ENCODE measurements at regions not wholly inside any gene's neighbourhood (a gene's known extent, or its start where the extent isn't known, plus 50 kb on each side); places are given as distances from the start of the nearest gene placed in this dataset.
A peak's percentile ranks its signal among the peaks of the same experiment; 100 is the strongest.

- no peak for TF ChIP-seq EZH2 (IDR thresholded peaks at IDR 0.05; ENCODE audit: borderline replicate concordance, low read depth, low read length, poor library complexity, severe bottlenecking)
- no peak for TF ChIP-seq CTCF (conservative IDR thresholded peaks at IDR 0.05; ENCODE audit: low read depth, low read length)
- peak; percentile 22 for DNase-seq (ENCODE audit: low spot score)
- Histone ChIP-seq H3K27ac (ENCODE audit: low read depth, low read length, poor library complexity, severe bottlenecking) (no peak overlapping the region), H3K9me3 (ENCODE audit: low read depth, low read length, poor library complexity, severe bottlenecking) (peaks cover 6% of the 10 kb centered on the region), H3K4me3 (ENCODE audit: low read depth, low read length, poor library complexity, severe bottlenecking) (no peak overlapping the region), H3K27me3 (replicated peaks; ENCODE audit: insufficient read depth, low read depth, low read length, poor library complexity) (no peaks in the 10 kb centered on the region), H3K36me3 (ENCODE audit: insufficient read depth, low read length, poor library complexity, severe bottlenecking) (no peaks in the 10 kb centered on the region), H3K4me1 (ENCODE audit: insufficient read depth, low read length, poor library complexity, severe bottlenecking) (no peaks in the 10 kb centered on the region)
- BruUV-seq (replicated peaks): no TSS peak
- POLR2A ChIA-PET (ENCODE audit: low non-redundant PET): no interaction called here
- intact Hi-C loops (cut with micrococcal nuclease; ENCODE audit: unreplicated experiment): no loop called here
- CTCF ChIA-PET: no interaction called here
Observed at GRCh38 chr21:31490443-31490842, 146.4 kb upstream of the TIAM1 start.

GRCh38 chr21:31489726-31490125 lies 145.7 kb upstream of the TIAM1 start:
- no peaks in the 10 kb centered on the region for H3K27me3 ChIP-seq (replicated peaks; ENCODE audit: insufficient read depth, low read depth, low read length, poor library complexity)
- BruUV-seq (replicated peaks): no TSS peak
- intact Hi-C loops (cut with micrococcal nuclease; ENCODE audit: unreplicated experiment): no loop called here
- no peaks in the 10 kb centered on the region for H3K36me3 ChIP-seq (ENCODE audit: insufficient read depth, low read length, poor library complexity, severe bottlenecking)
- H3K9me3 ChIP-seq (ENCODE audit: low read depth, low read length, poor library complexity, severe bottlenecking): peaks cover 6% of the 10 kb centered on the region
- CTCF ChIA-PET: no interaction called here
- no peak overlapping the region for H3K4me3 ChIP-seq (ENCODE audit: low read depth, low read length, poor library complexity, severe bottlenecking)
- no peak for DNase-seq (ENCODE audit: low spot score)
- POLR2A ChIA-PET (ENCODE audit: low non-redundant PET): no interaction called here
- no peak overlapping the region for H3K27ac ChIP-seq (ENCODE audit: low read depth, low read length, poor library complexity, severe bottlenecking)
- no peak for TF ChIP-seq CTCF (conservative IDR thresholded peaks at IDR 0.05; ENCODE audit: low read depth, low read length)
- TF ChIP-seq EZH2 (IDR thresholded peaks at IDR 0.05; ENCODE audit: borderline replicate concordance, low read depth, low read length, poor library complexity, severe bottlenecking): no peak
- no peaks in the 10 kb centered on the region for H3K4me1 ChIP-seq (ENCODE audit: insufficient read depth, low read length, poor library complexity, severe bottlenecking)

- Histone ChIP-seq H3K4me3 (ENCODE audit: low read depth, low read length, poor library complexity, severe bottlenecking) (no peak overlapping the region), H3K4me1 (ENCODE audit: insufficient read depth, low read length, poor library complexity, severe bottlenecking) (no peaks in the 10 kb centered on the region), H3K9me3 (ENCODE audit: low read depth, low read length, poor library complexity, severe bottlenecking) (peaks cover 6% of the 10 kb centered on the region), H3K27me3 (replicated peaks; ENCODE audit: insufficient read depth, low read depth, low read length, poor library complexity) (no peaks in the 10 kb centered on the region), H3K27ac (ENCODE audit: low read depth, low read length, poor library complexity, severe bottlenecking) (no peak overlapping the region), H3K36me3 (ENCODE audit: insufficient read depth, low read length, poor library complexity, severe bottlenecking) (no peaks in the 10 kb centered on the region)
- intact Hi-C loops (cut with micrococcal nuclease; ENCODE audit: unreplicated experiment): no loop called here
- ChIA-PET POLR2A (ENCODE audit: low non-redundant PET) (no interaction called here), CTCF (no interaction called here)
- no TSS peak for BruUV-seq (replicated peaks)
- DNase-seq (ENCODE audit: low spot score): no peak
- TF ChIP-seq CTCF (conservative IDR thresholded peaks at IDR 0.05; ENCODE audit: low read depth, low read length) (no peak), EZH2 (IDR thresholded peaks at IDR 0.05; ENCODE audit: borderline replicate concordance, low read depth, low read length, poor library complexity, severe bottlenecking) (no peak)
Observed at GRCh38 chr21:31489014-31489413, 145.0 kb upstream of the TIAM1 start.
